Fibroblast of lung (primary cell): ENCODE measurements at regions not wholly inside any gene's neighbourhood (a gene's known extent, or its start where the extent isn't known, plus 50 kb on each side); places are given as distances from the start of the nearest gene placed in this dataset.
A peak's percentile ranks its signal among the peaks of the same experiment; 100 is the strongest.

ENCODE experiments used
- DNase-seq, 2 donors: peaks; one replicate each; pipeline versions ENCODE4 v3.0.0 to v3.0.0-alpha.2; 2010; ENCODE audit warnings: low read depth in 2 of 2
- H2AFZ ChIP-seq: 2 replicates; pipeline ENCODE4 v1.5.1; 2012; ENCODE audit warnings: low read length, control low read depth, inconsistent platforms
- H3K27ac ChIP-seq: 2 replicates; pipeline ENCODE4 v1.5.1; 2011; ENCODE audit warnings: low read length, control low read depth; ENCODE audit not compliant: insufficient read depth
- H3K27me3 ChIP-seq: 2 replicates; pipeline ENCODE4 v1.5.1; 2011; ENCODE audit warnings: mild to moderate bottlenecking, low read length; ENCODE audit not compliant: control insufficient read depth, insufficient read depth
- H3K36me3 ChIP-seq: 2 replicates; pipeline ENCODE4 v1.5.1; 2011; ENCODE audit warnings: low read length; ENCODE audit not compliant: control insufficient read depth, insufficient read depth
- H3K4me1 ChIP-seq: 2 replicates; pipeline ENCODE4 v1.5.1; 2011; ENCODE audit warnings: low read length; ENCODE audit not compliant: control insufficient read depth, insufficient read depth; ENCODE audit errors: extremely low read depth
- H3K4me2 ChIP-seq: 2 replicates; pipeline ENCODE4 v1.5.1; 2011; ENCODE audit warnings: low read length, control low read depth; ENCODE audit not compliant: insufficient read depth; ENCODE audit errors: extremely low read depth
- H3K4me3 ChIP-seq, 4 experiments: fragments of 200-600 bp in 1 of 4; sonication (generic) in 1 of 4; replicated peaks in 1 of 4; 2 replicates each; pipeline ENCODE4 v1.5.1; 2011 to 2016; ENCODE audit warnings: low read length in 4 of 4, low read depth in 3 of 4, mild to moderate bottlenecking in 3 of 4, control low read depth in 2 of 4, inconsistent platforms in 1 of 4, mixed read lengths in 1 of 4; ENCODE audit not compliant: insufficient read depth in 1 of 4; ENCODE audit errors: control extremely low read depth in 1 of 4
- H3K79me2 ChIP-seq: 2 replicates; pipeline ENCODE4 v1.5.1; 2012; ENCODE audit warnings: mild to moderate bottlenecking, low read length, inconsistent platforms; ENCODE audit not compliant: control insufficient read depth, insufficient read depth
- H3K9ac ChIP-seq: 2 replicates; pipeline ENCODE4 v1.5.1; 2011; ENCODE audit warnings: mild to moderate bottlenecking, low read length, control low read depth; ENCODE audit not compliant: insufficient read depth
- H3K9me3 ChIP-seq: 2 replicates; pipeline ENCODE4 v1.5.1; 2012; ENCODE audit warnings: low read depth, low read length; ENCODE audit not compliant: control insufficient read depth, insufficient read depth
- H4K20me1 ChIP-seq: 2 replicates; pipeline ENCODE4 v1.5.1; 2011; ENCODE audit warnings: low read length; ENCODE audit not compliant: control insufficient read depth, insufficient read depth; ENCODE audit errors: extremely low read depth
- EZH2 ChIP-seq: IDR thresholded peaks from 2 replicates; pipeline ENCODE4 v1.5.1; 2012; ENCODE audit warnings: low read length, control low read depth, mild to moderate bottlenecking; ENCODE audit errors: missing control alignments
- TF ChIP-seq, protein P1 (sequence below), 2 donors: IDR thresholded peaks in 1 of 2; conservative IDR thresholded peaks in 1 of 2; 1 replicate in 1 of 2; 2 replicates in 1 of 2; pipeline ENCODE4 v1.5.1; 2011 to 2012; ENCODE audit warnings: low read length in 2 of 2, control low read depth in 1 of 2, inconsistent platforms in 1 of 2, low read depth in 1 of 2, mild to moderate bottlenecking in 1 of 2

GRCh38 chr5:77845324-77845646, 69.1 kb upstream of the TBCA start:
- no peaks in the 10 kb centered on the region for H3K79me2 ChIP-seq
- H2AFZ ChIP-seq: no peak overlapping the region
- no peaks in the 10 kb centered on the region for H3K9me3 ChIP-seq
- H3K9ac ChIP-seq: no peak overlapping the region
- no peaks in the 10 kb centered on the region for H3K4me1 ChIP-seq
- H3K27ac ChIP-seq: no peak overlapping the region
- H3K27me3 ChIP-seq: no peaks in the 10 kb centered on the region
- TF ChIP-seq EZH2: no peak
- TF ChIP-seq, protein P1, sequence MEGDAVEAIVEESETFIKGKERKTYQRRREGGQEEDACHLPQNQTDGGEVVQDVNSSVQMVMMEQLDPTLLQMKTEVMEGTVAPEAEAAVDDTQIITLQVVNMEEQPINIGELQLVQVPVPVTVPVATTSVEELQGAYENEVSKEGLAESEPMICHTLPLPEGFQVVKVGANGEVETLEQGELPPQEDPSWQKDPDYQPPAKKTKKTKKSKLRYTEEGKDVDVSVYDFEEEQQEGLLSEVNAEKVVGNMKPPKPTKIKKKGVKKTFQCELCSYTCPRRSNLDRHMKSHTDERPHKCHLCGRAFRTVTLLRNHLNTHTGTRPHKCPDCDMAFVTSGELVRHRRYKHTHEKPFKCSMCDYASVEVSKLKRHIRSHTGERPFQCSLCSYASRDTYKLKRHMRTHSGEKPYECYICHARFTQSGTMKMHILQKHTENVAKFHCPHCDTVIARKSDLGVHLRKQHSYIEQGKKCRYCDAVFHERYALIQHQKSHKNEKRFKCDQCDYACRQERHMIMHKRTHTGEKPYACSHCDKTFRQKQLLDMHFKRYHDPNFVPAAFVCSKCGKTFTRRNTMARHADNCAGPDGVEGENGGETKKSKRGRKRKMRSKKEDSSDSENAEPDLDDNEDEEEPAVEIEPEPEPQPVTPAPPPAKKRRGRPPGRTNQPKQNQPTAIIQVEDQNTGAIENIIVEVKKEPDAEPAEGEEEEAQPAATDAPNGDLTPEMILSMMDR (conservative IDR thresholded peaks at IDR 0.05 in 1 of 2, IDR thresholded peaks at IDR 0.05 in 1 of 2; ENCODE audit: low read depth in 1 of 2, low read length in 2 of 2): no peak
- H3K4me3 ChIP-seq: peak overlapping the region in 1 of 4 experiments; percentile 57
- no peak overlapping the region for H3K4me2 ChIP-seq
- no peak for DNase-seq
- no peaks in the 10 kb centered on the region for H4K20me1 ChIP-seq
- H3K36me3 ChIP-seq: no peaks in the 10 kb centered on the region

DNA sequence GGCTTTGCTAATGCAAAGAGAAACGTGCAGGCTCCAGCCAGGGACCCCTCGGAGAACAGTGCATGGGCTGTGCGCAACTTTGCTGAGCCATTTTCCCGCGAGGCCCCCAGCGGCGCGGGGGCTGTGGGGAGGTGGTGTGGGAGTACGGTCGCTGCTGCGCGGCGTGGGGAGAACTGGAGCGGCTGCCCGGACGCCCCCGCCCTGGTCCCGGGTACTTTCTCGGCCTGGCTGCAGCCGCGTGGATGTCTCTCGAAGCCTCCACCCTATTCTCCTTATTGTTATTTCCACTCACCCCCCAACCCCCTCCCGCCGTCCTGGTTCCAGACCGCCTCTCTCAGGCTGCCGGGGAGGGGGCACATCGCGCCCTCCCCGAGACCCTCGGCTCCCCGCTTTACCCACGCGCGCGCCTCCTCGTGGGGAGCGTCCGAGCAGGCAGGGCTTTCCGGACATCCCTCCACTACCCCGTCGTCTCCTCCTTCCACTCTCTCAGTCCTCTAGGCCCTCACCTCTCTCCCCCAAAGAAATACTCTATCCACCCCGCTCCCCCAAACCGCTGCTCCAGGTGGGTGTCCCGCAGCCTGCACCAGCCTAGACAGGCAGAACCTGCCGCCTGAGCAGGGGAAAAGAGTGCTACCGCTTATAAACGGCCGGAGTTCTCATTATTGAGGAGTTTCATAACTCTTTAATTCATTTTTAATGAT, 68.6 kb upstream of the TBCA start:
- H3K4me2 ChIP-seq: peak overlapping the region; percentile 95

DNA sequence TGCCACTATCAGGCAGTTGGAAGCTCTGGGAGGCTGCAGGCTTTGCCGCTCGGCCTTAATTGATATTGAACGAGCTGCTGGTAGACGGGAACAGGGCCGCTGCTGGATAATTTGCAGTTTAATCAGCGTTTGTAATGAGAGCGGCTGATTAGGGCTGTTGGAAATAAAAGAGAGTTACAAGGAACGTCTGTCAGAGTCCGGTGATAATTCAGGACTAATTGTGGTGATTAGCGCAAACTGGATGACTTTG, 68.2 kb upstream of the TBCA start:
- Histone ChIP-seq H3K36me3 (no peaks in the 10 kb centered on the region), H3K4me3 (peak overlapping the region; percentile 33 to 61 (median 54)), H3K4me2 (peak overlapping the region; percentile 95), H3K9ac (no peak overlapping the region), H3K27ac (no peak overlapping the region), H3K79me2 (no peaks in the 10 kb centered on the region), H3K9me3 (no peaks in the 10 kb centered on the region), H2AFZ (peak overlapping the region; percentile 94), H3K27me3 (no peaks in the 10 kb centered on the region), H4K20me1 (no peaks in the 10 kb centered on the region), H3K4me1 (no peaks in the 10 kb centered on the region)
- DNase-seq: peak; percentile 10 to 30
- TF ChIP-seq EZH2: no peak
- TF ChIP-seq, protein P1 (conservative IDR thresholded peaks at IDR 0.05 in 1 of 2, IDR thresholded peaks at IDR 0.05 in 1 of 2; ENCODE audit: low read depth in 1 of 2, low read length in 2 of 2): no peak

More for the DNA sequence above, 68.6 kb upstream of the TBCA start:
- Histone ChIP-seq H3K27ac (no peak overlapping the region), H3K79me2 (no peaks in the 10 kb centered on the region), H3K36me3 (no peaks in the 10 kb centered on the region), H2AFZ (peak overlapping the region; percentile 94), H3K9me3 (no peaks in the 10 kb centered on the region), H3K27me3 (no peaks in the 10 kb centered on the region), H4K20me1 (no peaks in the 10 kb centered on the region), H3K9ac (no peak overlapping the region), H3K4me3 (peak overlapping the region; percentile 33 to 61 (median 54)), H3K4me1 (no peaks in the 10 kb centered on the region)
- DNase-seq: peak in 1 of 2 donors; percentile 10
- TF ChIP-seq, protein P1 (conservative IDR thresholded peaks at IDR 0.05 in 1 of 2, IDR thresholded peaks at IDR 0.05 in 1 of 2; ENCODE audit: low read depth in 1 of 2, low read length in 2 of 2): peak; percentile 21 to 36
- TF ChIP-seq EZH2: no peak
